Hippocampal formation (tissue), 2 donors: ENCODE measurements at regions not wholly inside any gene's neighbourhood (a gene's known extent, or its start where the extent isn't known, plus 50 kb on each side); places are given as distances from the start of the nearest gene placed in this dataset.

Source experiments
- DNase-seq, 2 donors: peaks; one replicate each; lab custom pipeline; 2025; lab: John Stamatoyannopoulos, UW

- no peak for DNase-seq
These were observed 367.7 kb upstream of the SHH start for GRCh38 chr7:156179872-156180390.

GRCh38 chr7:156178857-156179256 lies 366.6 kb upstream of the SHH start:
- DNase-seq: no peak

DNA sequence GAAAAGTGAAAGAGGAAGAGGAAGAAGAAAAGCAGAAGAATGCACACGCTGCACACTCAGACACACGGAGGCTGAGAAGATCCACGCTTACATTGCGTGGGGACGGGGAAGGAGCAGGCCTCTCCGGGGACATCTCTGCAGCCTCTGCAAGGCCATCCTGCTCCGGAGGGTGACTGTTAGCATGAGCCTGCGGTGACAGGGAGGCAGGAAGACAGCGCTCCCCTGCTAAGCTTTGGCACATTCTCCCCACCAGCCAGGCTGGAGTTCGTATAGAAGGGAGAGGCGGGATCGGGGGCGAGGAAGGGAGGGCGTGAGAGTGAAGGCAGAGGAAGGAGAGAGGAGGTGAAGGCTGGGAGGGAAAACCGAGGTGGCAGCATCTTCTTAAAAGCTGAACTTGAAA lies 366.0 kb upstream of the SHH start:
- peak in 1 of 2 donors; percentile 8 for DNase-seq

- DNase-seq: no peak
These were observed 365.3 kb upstream of the SHH start for GRCh38 chr7:156177422-156178055.

GRCh38 chr7:156176039-156176438 lies 363.8 kb upstream of the SHH start:
- DNase-seq: no peak

DNA sequence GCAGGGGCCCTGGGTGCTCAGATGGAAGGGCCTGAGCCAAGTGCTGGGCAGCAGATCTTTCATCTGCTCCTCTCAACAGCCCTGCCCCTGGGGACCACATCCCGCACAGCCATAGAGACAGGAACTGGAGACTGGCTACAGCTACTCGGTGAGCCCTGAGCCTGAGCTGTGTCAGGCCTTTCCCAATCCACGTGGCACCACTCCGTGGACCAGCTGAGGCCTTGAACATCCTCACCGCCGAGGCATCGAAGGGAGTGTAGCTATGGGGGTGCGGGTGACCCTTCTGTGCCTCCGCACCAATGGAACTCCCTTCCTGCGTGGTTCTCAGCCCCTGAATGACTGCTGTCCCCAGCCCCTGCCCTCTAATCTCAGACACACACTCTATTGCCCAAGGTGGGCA lies 362.7 kb upstream of the SHH start:
- DNase-seq: no peak

DNA sequence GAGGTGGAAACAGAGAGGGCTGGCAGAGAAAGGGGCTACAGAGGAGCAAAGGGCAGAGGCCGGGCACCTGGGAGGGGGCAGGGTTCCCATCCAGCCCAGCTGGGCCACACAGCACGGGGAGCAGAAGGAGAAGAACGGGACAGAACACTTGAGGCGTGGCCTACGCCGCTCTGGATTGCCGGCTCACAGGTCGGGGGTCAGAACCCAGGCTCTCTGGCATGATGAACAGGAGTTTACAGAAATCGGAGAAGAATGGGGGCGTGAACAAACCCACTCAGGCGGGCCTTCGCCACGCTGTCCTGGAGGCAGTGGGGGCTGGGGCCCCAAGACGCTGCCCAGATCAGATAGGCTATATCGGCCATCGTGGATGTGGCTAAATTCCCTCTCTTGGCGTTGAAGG lies 362.2 kb upstream of the SHH start:
- DNase-seq: no peak

DNA sequence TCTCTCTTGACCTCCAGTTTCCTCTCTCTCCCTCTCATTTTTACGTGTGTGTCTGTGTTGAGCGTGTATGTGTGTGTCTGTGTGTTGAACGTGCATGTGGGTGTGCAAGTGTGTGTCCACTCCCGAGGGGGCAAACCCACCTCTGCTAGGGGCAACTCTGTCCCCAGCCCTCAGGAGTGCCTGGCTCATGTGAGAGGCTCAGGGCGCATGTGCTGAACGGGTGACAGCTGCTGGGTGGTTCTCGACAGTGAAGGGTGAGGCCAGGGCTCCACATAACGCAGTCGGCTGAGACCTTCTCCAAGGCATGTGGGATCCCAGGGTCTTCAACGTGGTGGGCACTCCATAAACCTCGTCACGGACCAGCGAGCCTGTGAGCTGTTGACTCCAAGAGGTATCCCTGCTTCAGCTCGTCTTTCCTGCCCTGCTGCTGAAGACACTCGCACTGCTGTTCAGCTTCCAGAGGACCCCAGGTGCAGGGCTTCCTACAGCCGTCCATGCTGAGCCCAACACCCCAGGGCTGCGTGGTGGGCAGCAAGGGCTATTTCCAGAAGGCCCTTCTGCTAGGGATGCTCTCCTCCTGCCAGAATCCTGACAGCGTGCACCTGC lies 361.6 kb upstream of the SHH start:
- DNase-seq: no peak

DNA sequence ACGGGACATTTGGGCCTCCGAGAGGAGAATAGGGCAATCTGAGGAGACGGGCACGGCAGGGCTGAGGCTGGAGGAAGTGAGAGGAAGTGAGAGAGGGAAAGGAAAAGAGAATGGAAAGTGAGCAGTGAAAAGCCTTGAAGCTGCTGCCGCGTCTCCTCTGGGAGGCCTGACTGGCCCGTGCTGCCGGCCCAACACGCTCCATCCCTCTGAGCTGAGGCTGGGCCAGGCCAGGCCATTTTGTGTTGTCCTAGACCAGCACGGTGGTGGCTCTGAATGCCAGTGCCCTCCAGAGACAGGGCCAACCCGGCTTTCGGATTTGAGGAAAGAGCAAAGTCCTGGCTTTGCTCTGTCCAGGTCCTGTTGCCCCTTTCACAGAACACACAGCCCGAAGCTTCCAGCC lies 361.1 kb upstream of the SHH start:
- no peak for DNase-seq

DNA sequence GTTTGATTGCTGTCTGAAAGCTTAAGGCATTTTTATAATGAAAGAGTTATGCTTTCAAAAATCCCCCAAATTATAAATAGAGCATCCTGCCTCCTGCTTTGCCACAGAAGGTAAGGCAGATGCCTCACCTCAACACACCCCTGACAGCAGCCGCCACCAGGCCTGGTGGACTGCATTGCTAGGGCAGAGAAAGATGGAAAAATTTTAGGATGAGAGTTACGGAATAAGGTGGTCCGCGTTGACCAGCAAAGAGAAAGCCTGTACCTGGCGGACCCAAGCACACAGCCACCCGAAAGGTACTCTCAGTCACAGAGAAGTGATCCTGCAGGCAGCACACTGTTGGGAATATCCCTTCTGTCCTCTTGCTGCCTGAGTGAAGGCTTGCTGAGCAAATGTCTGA lies 360.4 kb upstream of the SHH start:
- no peak for DNase-seq

DNA sequence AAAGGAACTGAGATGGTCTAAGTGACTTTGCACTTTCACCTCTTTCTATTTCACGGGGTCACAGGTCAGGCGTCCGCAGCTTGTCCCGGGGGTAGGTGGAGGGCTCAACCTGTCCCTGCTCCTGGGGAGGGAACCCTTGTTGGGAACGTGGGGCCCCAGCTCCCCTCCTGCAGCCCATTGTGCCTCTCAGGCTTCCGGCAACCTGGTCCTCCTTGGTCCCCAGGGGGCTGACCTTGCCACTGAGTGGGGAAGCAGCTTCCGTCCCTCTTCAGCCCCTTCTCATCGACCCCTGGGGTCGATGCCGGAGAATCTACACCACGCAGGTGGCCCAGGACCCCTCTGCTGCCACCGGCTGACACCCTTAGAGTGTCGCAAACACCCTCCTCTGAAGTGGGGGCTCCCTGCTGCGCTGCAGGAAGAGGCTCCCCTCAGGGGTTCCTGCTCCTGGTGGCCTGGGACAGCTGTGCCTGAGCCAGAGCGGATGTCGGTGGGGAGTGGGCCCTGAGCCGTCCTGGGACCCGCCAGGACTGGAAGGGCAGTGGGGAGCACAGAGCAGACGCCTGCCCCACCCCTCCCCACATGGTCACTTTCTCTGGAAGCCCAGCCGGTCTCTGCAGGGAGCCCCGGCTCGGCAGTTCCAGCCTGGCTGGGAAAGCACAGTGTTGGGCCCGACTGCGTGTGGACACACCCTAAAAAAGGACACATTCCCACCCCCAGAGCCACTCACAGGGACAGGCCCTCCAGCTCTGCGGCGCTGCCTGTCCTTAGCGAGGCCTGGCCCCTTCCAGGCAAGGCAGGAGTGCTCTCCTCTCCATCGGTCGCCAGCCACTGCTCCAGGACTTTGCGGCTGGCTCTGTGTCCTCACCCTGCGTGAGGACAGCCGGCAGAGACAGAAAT lies 357.5 kb upstream of the SHH start:
- no peak for DNase-seq

GRCh38 chr7:156168434-156168833 lies 356.2 kb upstream of the SHH start:
- DNase-seq: no peak

- no peak for DNase-seq
These were observed 355.7 kb upstream of the SHH start for GRCh38 chr7:156167987-156168386.

- DNase-seq: no peak
These were observed 355.1 kb upstream of the SHH start for GRCh38 chr7:156167417-156167807.

DNA sequence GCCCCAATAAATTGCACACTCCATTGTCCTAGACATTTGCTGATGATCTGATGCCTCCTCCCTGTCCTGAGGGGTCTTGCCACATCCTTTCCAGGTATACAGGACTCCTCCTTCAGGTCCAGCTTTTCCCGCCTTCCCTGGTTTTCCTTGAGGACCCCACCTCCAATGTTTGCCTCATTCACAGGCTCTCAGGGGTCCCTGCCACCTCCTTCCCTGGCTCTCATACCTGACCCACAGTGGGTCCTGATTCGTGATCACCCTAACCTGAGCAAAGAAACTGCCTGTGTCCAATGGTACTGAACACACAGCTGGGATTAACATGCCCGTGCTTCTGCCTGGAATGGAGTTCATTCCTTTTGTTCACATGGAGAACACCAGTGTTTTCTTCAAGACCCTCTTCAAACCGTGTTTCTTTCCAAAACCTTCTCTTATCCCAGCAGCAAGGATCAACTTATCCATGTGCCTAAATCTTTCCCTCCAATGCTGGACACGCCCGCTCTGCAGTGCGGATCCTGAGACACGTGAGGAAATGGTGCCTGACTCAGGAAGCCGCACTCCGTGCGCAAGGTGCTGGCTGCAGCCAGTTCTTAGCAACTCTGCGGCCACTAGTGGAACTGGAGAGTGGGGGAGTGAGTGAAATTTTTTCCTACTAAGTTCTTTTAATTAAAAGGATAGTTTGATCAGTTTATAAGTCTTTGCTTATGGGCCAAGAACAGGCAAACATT lies 354.6 kb upstream of the SHH start:
- DNase-seq: no peak

DNA sequence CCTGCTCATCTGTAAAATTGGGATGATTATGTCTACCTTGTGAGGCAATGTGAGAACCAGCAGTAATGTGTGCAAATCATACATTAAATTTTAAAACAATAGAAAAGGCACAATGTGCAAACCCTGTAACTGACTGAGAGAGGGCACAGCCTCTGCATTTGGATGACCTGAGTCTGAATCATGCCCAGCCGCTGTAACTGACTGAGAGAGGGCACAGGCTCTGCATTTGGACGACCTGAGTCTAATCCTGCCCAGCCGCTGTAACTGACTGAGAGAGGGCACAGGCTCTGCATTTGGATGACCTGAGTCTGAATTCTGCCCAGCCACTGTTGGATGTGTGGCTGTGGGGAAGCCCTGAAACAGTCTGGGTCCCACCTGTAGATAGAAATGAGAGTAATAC lies 351.5 kb upstream of the SHH start:
- DNase-seq: no peak

- DNase-seq: no peak
These were observed 350.2 kb upstream of the SHH start for GRCh38 chr7:156162451-156162850.

- DNase-seq: no peak
These were observed 348.5 kb upstream of the SHH start for GRCh38 chr7:156160811-156161210.

- no peak for DNase-seq
These were observed 346.4 kb upstream of the SHH start for GRCh38 chr7:156158693-156159092.

DNA sequence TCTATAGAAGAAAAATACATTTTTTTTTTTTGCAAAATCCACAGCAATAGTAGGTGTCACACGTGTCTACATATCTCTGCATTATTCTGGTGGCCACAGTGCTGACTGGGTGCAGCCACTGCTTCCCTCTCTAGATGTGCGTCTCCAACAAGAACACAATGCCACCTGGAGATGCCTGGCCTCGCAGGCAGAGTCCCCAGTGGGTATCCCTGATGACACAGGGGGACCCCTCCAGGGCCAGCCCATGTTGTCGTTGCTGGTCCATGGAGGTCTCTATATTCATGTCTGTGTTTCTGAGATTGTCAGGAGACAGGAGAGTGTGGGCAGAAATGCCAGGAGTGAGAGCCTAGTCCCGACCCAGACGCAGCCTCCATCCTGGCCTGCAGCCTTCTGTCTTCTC lies 345.9 kb upstream of the SHH start:
- no peak for DNase-seq

- DNase-seq: no peak
These were observed 345.2 kb upstream of the SHH start for GRCh38 chr7:156157409-156158012.
